ENCODE measurements at regions not wholly inside any gene's neighbourhood (a gene's known extent, or its start where the extent isn't known, plus 50 kb on each side); places are given as distances from the start of the nearest gene placed in this dataset.
"Not testable (repeated sequence)": the region's sequence is repeated elsewhere in the genome, so short reads cannot be mapped to it uniquely, and the experiment has no call there.

GRCh38 chr22:47504962-47505361 is 742.5 kb downstream of the TBC1D22A start:
- in situ Hi-C loops (cut with HindIII; ENCODE audit: low sequenced_read_pairs) = no loop called here

DNA sequence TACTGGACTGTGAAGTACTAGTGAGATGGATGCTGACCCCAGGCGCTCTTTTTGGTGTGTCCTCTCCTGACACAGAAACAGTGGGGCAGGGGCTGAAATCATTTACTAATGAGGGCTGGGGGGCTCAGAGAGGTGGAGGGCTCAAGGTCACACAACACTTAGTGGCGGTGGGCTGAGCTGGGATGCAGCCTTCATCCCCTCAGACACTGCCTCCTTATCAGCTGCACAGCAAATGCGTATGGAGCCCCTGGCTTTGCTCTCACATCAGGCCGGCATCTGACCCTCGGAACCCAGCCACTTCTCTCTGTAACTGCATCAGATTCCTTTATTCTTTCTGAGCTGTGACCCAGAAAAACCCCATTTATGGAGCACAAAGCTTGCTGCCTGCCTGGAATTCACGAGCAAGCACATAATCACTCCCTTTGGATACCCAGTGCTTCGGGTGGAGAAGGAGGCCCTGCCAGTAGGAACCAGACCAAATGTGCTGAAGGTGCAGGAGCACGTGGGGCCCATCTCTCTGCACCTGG is 736.6 kb downstream of the TBC1D22A start:
- in situ Hi-C loops (cut with HindIII; ENCODE audit: low sequenced_read_pairs) = no loop called here

GRCh38 chr22:47497666-47498065 is 735.2 kb downstream of the TBC1D22A start:
- in situ Hi-C loops (cut with HindIII; ENCODE audit: low sequenced_read_pairs) = no loop called here

DNA sequence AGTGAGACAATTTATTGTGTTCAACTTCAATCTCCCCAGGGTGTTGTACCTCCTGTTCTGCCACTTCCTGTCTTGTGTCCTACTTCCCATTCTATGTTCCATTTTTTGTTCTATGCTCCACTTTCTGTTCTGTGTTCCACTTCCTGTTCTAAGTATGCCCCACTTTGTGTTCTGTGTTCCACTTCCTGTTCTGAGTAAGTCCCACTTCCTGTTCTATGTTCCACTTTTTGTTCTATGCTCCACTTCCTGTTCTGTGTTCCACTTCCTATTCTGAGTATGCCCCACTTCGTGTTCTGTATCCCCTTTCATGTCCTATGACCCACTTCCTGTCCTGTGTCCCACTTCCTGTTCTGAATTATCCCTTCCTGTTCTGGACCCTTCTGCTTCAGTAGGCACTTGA is 732.7 kb downstream of the TBC1D22A start:
- in situ Hi-C loops (cut with HindIII; ENCODE audit: low sequenced_read_pairs) = no loop called here

GRCh38 chr22:47488131-47488530 is 725.7 kb downstream of the TBC1D22A start:
- in situ Hi-C loops (cut with HindIII; ENCODE audit: low sequenced_read_pairs) = not testable (repeated sequence)

- in situ Hi-C loops (cut with HindIII; ENCODE audit: low sequenced_read_pairs) = no loop called here
Measured at GRCh38 chr22:47486569-47487312, 724.3 kb downstream of the TBC1D22A start.

GRCh38 chr22:47484960-47485569 is 722.6 kb downstream of the TBC1D22A start:
- in situ Hi-C loops (cut with HindIII; ENCODE audit: low sequenced_read_pairs) = no loop called here

- in situ Hi-C loops (cut with HindIII; ENCODE audit: low sequenced_read_pairs) = no loop called here
Measured at GRCh38 chr22:47476231-47476630, 713.8 kb downstream of the TBC1D22A start.

DNA sequence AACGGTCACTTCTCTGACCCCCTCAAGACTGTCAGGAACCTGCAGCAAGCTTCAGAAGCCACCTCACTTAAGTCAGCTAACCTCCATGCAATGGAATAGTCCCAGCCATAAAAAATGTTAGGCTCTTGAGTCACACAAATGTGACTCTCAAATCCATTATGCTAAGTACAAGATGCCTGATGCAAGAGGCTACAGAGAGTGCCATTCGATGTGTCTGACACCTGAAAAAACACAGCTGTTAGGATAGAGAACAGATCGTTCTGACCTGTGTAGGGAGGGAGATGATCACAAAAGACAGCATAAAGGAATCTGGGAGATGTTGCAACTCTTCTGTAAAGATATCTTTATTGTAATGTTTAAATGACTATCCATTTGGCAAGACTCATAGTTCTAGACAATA is 712.4 kb downstream of the TBC1D22A start:
- in situ Hi-C loops (cut with HindIII; ENCODE audit: low sequenced_read_pairs) = no loop called here

- in situ Hi-C loops (cut with HindIII; ENCODE audit: low sequenced_read_pairs) = no loop called here
Measured at GRCh38 chr22:47474464-47474863, 712.0 kb downstream of the TBC1D22A start.

- in situ Hi-C loops (cut with HindIII; ENCODE audit: low sequenced_read_pairs) = no loop called here
Measured at GRCh38 chr22:47472636-47473035, 710.2 kb downstream of the TBC1D22A start.

DNA sequence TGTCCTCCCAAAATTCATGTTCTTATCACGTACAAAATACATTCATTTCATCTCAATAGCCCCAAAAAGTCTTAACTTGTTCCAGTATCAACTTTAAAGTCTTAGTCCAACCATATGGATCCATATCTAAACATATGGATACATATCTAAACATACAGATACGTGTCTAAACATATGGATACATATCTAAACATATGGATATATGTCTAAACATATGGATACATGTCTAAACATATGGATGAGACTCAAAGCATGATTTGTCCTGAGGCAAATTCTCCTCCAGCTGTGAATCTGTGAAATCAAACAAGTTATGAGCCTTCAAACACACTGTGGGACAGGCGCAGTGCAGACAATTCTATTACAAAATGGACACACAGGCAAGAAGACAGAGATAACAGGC is 709.0 kb downstream of the TBC1D22A start:
- in situ Hi-C loops (cut with HindIII; ENCODE audit: low sequenced_read_pairs) = no loop called here

GRCh38 chr22:47465809-47466208 is 703.4 kb downstream of the TBC1D22A start:
- in situ Hi-C loops (cut with HindIII; ENCODE audit: low sequenced_read_pairs) = no loop called here

DNA sequence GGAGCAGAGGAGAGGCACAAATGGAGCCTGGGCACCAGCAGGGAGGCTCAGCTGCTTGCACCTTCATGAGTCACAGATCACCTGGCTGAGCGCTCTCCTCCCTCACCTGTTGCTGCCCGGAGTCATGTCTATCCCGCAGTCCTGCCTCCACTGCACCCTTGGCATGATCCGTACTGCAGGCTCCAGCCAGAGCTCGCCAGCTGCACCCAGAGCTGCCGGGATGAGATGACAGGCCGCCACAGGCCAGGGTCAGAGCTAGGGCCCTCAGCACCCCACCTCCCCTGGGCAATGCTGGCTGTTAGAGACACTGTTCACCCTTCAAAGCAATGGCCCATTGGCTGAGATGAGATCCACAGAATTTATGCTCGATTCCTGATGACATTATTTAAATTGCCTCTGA is 702.8 kb downstream of the TBC1D22A start:
- in situ Hi-C loops (cut with HindIII; ENCODE audit: low sequenced_read_pairs) = no loop called here

DNA sequence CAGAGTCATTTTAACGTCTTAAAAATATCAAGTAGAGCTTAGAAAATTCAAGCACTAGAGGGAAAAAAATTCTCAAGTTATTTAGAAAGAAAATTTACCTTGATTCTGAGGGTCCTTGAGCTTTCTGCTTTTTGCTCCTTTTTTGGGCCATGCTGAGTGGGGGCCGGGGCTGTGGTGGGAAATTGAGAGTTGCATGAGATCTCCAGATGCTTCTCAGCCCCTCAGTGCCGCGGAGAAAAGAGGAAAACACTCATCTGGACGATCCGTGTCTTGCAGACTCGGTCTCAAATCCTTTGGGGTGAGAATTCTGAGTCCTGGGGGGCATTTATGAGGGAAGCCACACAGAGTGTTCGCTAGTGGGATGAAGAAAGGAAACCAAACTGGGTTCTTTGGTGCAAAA is 700.8 kb downstream of the TBC1D22A start:
- in situ Hi-C loops (cut with HindIII; ENCODE audit: low sequenced_read_pairs) = no loop called here

DNA sequence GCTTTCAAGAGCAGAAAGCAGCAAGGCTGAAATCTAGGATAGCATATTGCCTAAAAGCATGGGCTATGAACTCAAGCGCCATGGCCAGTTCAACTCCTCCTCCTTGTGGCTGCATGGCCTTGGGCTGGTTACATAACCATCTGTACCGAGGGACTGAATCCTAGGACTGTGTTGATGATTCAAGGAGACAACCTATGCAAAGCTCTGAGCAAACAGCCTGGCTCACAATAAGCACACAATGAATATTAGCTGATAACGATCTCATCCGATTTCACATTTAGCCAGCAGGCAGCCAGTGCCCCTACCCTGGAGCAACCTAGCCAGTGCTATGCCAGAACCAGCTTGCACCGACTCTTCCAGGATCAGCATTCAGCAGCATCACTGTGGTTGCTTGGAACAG is 698.4 kb downstream of the TBC1D22A start:
- in situ Hi-C loops (cut with HindIII; ENCODE audit: low sequenced_read_pairs) = no loop called here

- in situ Hi-C loops (cut with HindIII; ENCODE audit: low sequenced_read_pairs) = no loop called here
Measured at GRCh38 chr22:47460176-47460575, 697.7 kb downstream of the TBC1D22A start.

- in situ Hi-C loops (cut with HindIII; ENCODE audit: low sequenced_read_pairs) = no loop called here
Measured at GRCh38 chr22:47458348-47458747, 695.9 kb downstream of the TBC1D22A start.

- in situ Hi-C loops (cut with HindIII; ENCODE audit: low sequenced_read_pairs) = no loop called here
Measured at GRCh38 chr22:47457509-47458300, 695.3 kb downstream of the TBC1D22A start.

DNA sequence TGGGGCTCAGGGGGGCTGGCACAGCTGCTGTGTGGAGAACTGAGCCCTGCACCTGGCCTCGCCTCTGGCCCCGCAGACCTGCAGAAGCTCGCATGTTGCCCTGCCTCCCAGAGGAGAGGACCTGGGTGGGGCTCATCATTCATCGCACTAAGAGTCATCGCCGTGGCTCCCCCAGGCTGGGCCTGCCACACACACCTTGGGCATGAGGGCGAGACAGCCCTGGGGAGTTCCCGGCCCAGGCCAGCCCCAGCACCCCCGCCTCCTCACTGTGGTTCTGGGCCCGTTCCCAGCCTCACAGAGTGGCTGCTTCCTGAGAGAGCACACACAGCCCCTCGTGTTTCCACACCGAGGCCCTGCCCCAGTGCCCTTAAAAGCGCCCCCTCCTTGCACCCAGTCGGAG is 694.6 kb downstream of the TBC1D22A start:
- in situ Hi-C loops (cut with HindIII; ENCODE audit: low sequenced_read_pairs) = no loop called here

DNA sequence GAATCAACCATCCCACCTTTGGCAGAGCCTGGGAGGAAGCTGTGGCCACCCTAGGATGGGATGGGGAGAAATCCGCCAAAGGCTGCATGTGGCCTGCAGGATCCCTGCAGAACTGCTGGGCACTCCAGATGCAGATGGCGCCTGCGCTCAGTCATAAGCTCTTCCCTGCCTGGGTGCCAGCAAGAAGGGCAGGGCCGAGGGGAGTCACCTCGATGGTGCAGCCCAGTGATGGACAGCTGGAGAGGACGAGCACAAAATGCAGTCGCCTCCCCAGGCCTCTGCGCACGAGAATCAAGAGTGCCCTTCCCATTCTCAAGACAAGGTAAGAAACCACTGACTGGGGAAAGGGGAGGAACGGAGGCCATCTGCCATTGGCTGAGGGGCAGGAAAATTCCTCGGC is 693.6 kb downstream of the TBC1D22A start:
- in situ Hi-C loops (cut with HindIII; ENCODE audit: low sequenced_read_pairs) = no loop called here

DNA sequence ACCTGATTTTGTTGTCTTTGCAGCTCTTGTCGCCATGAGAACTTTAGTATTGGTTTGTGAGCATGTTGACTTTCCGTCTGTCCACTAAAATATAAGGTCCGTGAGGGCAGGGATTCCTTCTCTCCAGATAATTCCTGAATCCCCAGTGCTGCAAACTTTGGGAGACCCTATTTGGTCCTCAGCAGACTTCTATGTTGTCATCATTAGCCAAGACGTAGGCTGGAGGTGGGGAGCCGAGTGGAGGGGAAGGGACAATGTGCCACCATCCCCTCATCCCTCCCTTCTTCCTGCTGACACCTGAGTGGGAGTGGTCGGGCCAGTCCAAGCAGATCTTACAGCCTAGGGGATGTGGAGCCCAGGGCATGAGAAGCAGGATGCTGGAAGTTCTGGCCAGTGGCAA is 690.6 kb downstream of the TBC1D22A start:
- in situ Hi-C loops (cut with HindIII; ENCODE audit: low sequenced_read_pairs) = no loop called here

Measured in DLD1 (cell line).